Osteocyte (in vitro differentiated cells): ENCODE measurements at regions not wholly inside any gene's neighbourhood (a gene's known extent, or its start where the extent isn't known, plus 50 kb on each side); places are given as distances from the start of the nearest gene placed in this dataset.
A peak's percentile ranks its signal among the peaks of the same experiment; 100 is the strongest.

Source experiments
- DNase-seq: peaks from one replicate; pipeline ENCODE4 v3.0.0; 2021; ENCODE audit warnings: mixed read lengths; ENCODE audit not compliant: unreplicated experiment; ENCODE audit errors: extremely low spot score
- H3K27ac Mint-ChIP-seq: one replicate; pipeline ENCODE4 v1.8.0; 2021; ENCODE audit warnings: mild to moderate bottlenecking, mixed read lengths; ENCODE audit not compliant: unreplicated experiment
- H3K27me3 Mint-ChIP-seq: one replicate; pipeline ENCODE4 v1.8.0; 2021; ENCODE audit warnings: mixed read lengths; ENCODE audit not compliant: unreplicated experiment
- H3K36me3 Mint-ChIP-seq: one replicate; pipeline ENCODE4 v1.8.0; 2021; ENCODE audit warnings: mixed read lengths; ENCODE audit not compliant: unreplicated experiment
- H3K4me1 Mint-ChIP-seq: one replicate; pipeline ENCODE4 v1.8.0; 2021; ENCODE audit warnings: mixed read lengths; ENCODE audit not compliant: unreplicated experiment
- H3K4me3 Mint-ChIP-seq: one replicate; pipeline ENCODE4 v1.8.0; 2021; ENCODE audit warnings: mild to moderate bottlenecking, moderate library complexity, mixed read lengths; ENCODE audit not compliant: unreplicated experiment
- H3K9me3 Mint-ChIP-seq: one replicate; pipeline ENCODE4 v1.8.0; 2021; ENCODE audit warnings: mixed read lengths; ENCODE audit not compliant: unreplicated experiment
- CTCF ChIP-seq: fragments of 200-600 bp; sonication (generic); IDR thresholded peaks from 2 replicates; pipeline ENCODE4 v1.5.0; 2021; ENCODE audit warnings: antibody characterized with exemption, mild to moderate bottlenecking, moderate library complexity

GRCh38 chr13:107144432-107144831, 576.5 kb upstream of the ARGLU1 start:
- H3K9me3 Mint-ChIP-seq: peaks cover 3% of the 10 kb centered on the region
- no peaks in the 10 kb centered on the region for H3K36me3 Mint-ChIP-seq
- no peak overlapping the region for H3K4me3 Mint-ChIP-seq
- no peak for DNase-seq
- H3K4me1 Mint-ChIP-seq: peaks cover 5% of the 10 kb centered on the region
- TF ChIP-seq CTCF: peak; percentile 38
- H3K27me3 Mint-ChIP-seq: peaks cover 33% of the 10 kb centered on the region
- H3K27ac Mint-ChIP-seq: no peak overlapping the region

GRCh38 chr13:107141767-107142166, 573.8 kb upstream of the ARGLU1 start:
- Mint-ChIP-seq H3K4me1 (peaks cover 5% of the 10 kb centered on the region), H3K27me3 (peaks cover 24% of the 10 kb centered on the region), H3K9me3 (no peaks in the 10 kb centered on the region), H3K4me3 (no peak overlapping the region), H3K27ac (no peak overlapping the region), H3K36me3 (no peaks in the 10 kb centered on the region)
- no peak for TF ChIP-seq CTCF
- DNase-seq: no peak

- H3K4me3 Mint-ChIP-seq: no peak overlapping the region
- H3K27me3 Mint-ChIP-seq: peaks cover 15% of the 10 kb centered on the region
- no peak overlapping the region for H3K27ac Mint-ChIP-seq
- peaks cover 5% of the 10 kb centered on the region for H3K4me1 Mint-ChIP-seq
- DNase-seq: no peak
- H3K9me3 Mint-ChIP-seq: no peaks in the 10 kb centered on the region
- H3K36me3 Mint-ChIP-seq: no peaks in the 10 kb centered on the region
- TF ChIP-seq CTCF: no peak
These were observed 571.1 kb upstream of the ARGLU1 start for GRCh38 chr13:107139006-107139405.

- H3K4me3 Mint-ChIP-seq: no peak overlapping the region
- no peaks in the 10 kb centered on the region for H3K9me3 Mint-ChIP-seq
- H3K27me3 Mint-ChIP-seq: peaks cover 13% of the 10 kb centered on the region
- TF ChIP-seq CTCF: no peak
- H3K4me1 Mint-ChIP-seq: peaks cover 5% of the 10 kb centered on the region
- no peak overlapping the region for H3K27ac Mint-ChIP-seq
- no peak for DNase-seq
- no peaks in the 10 kb centered on the region for H3K36me3 Mint-ChIP-seq
These were observed 570.5 kb upstream of the ARGLU1 start for GRCh38 chr13:107138486-107138885.

- no peak for DNase-seq
- H3K27me3 Mint-ChIP-seq: peaks cover 10% of the 10 kb centered on the region
- H3K4me1 Mint-ChIP-seq: no peaks in the 10 kb centered on the region
- TF ChIP-seq CTCF: no peak
- no peaks in the 10 kb centered on the region for H3K36me3 Mint-ChIP-seq
- peaks cover 2% of the 10 kb centered on the region for H3K9me3 Mint-ChIP-seq
- H3K4me3 Mint-ChIP-seq: no peak overlapping the region
- no peak overlapping the region for H3K27ac Mint-ChIP-seq
These were observed 566.0 kb upstream of the ARGLU1 start for GRCh38 chr13:107133950-107134349.
